ENCODE measurements at regions not wholly inside any gene's neighbourhood (a gene's known extent, or its start where the extent isn't known, plus 50 kb on each side); places are given as distances from the start of the nearest gene placed in this dataset.

DNA sequence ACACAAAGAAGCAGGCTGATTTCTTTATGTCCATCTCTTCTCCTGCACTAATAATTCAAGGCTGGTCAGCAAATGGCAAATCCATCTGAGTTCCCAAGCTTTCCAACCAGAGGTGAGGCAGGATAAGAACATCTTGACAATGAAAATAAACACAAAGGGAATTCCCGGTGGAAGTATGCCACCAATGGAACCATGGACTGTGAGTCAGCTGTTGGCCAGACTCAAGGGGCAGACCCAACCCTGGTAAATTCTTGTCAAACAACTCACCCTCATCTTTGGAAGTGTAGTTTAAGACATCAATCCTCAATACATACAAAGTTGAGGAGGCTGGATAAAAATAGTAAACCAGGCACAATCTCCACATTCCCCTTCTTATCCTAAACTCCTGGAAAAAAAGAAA is 74.3 kb upstream of the CES5A start:
- Histone ChIP-seq H3K4me3 (replicated peaks; ENCODE audit: low read depth, low read length) (no peak overlapping the region), H3K36me3 (ENCODE audit: control insufficient read depth, insufficient read depth, low read length) (no peaks in the 10 kb centered on the region), H3K27me3 (replicated peaks; ENCODE audit: control insufficient read depth, insufficient read depth, low read length) (no peaks in the 10 kb centered on the region)
- no peak for DNase-seq (ENCODE audit: extremely low read depth, insufficient read length)
- TF ChIP-seq, protein P1, sequence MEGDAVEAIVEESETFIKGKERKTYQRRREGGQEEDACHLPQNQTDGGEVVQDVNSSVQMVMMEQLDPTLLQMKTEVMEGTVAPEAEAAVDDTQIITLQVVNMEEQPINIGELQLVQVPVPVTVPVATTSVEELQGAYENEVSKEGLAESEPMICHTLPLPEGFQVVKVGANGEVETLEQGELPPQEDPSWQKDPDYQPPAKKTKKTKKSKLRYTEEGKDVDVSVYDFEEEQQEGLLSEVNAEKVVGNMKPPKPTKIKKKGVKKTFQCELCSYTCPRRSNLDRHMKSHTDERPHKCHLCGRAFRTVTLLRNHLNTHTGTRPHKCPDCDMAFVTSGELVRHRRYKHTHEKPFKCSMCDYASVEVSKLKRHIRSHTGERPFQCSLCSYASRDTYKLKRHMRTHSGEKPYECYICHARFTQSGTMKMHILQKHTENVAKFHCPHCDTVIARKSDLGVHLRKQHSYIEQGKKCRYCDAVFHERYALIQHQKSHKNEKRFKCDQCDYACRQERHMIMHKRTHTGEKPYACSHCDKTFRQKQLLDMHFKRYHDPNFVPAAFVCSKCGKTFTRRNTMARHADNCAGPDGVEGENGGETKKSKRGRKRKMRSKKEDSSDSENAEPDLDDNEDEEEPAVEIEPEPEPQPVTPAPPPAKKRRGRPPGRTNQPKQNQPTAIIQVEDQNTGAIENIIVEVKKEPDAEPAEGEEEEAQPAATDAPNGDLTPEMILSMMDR (IDR thresholded peaks at IDR 0.05; ENCODE audit: insufficient read depth, low read length, poor library complexity, severe bottlenecking) = no peak

DNA sequence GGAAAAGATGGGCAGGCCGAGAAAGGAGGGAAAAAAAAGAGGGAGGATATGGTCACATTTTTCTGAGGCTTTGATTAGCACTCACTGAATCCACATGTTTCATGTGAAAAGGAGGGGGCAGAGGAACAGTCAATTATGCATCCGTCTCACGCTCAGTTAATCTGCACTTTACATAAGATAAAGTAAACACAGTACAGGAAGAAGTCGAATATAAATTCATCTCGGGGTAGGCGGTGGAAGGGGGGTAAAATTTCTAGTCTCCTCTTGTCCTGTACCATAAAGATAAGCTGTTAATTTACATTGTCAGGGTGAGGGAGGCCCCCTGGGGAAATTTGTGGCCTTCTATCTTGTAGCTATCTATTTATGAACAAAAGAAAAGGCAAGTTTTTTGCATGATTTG is 73.1 kb upstream of the CES5A start:
- H3K27me3 ChIP-seq (replicated peaks; ENCODE audit: control insufficient read depth, insufficient read depth, low read length) = no peaks in the 10 kb centered on the region
- no peaks in the 10 kb centered on the region for H3K36me3 ChIP-seq (ENCODE audit: control insufficient read depth, insufficient read depth, low read length)
- DNase-seq (ENCODE audit: extremely low read depth, insufficient read length) = no peak
- TF ChIP-seq, protein P1 (IDR thresholded peaks at IDR 0.05; ENCODE audit: insufficient read depth, low read length, poor library complexity, severe bottlenecking) = no peak
- H3K4me3 ChIP-seq (replicated peaks; ENCODE audit: low read depth, low read length) = no peak overlapping the region

DNA sequence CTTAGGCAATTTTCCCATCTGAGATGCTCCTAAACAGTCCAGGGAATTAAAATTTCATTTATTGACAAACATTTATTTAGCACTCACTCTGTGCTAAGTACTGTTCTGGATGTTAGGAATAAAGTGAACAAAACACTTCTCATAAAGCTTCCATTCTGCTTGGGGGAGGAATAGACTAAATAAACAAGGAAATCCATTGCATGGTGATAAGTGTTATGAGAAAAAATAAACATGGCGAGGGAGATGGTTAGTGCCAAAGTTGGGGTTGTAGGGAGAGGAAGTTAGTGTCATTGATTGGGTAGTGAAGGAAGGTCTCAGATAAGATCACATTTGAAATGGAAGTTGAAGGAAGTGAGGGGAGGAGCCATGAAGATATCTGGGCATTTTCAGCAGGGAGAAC is 72.2 kb upstream of the CES5A start:
- Histone ChIP-seq H3K4me3 (replicated peaks; ENCODE audit: low read depth, low read length) (no peak overlapping the region), H3K27me3 (replicated peaks; ENCODE audit: control insufficient read depth, insufficient read depth, low read length) (no peaks in the 10 kb centered on the region), H3K36me3 (ENCODE audit: control insufficient read depth, insufficient read depth, low read length) (no peaks in the 10 kb centered on the region)
- TF ChIP-seq, protein P1 (IDR thresholded peaks at IDR 0.05; ENCODE audit: insufficient read depth, low read length, poor library complexity, severe bottlenecking) = no peak
- DNase-seq (ENCODE audit: extremely low read depth, insufficient read length) = no peak

DNA sequence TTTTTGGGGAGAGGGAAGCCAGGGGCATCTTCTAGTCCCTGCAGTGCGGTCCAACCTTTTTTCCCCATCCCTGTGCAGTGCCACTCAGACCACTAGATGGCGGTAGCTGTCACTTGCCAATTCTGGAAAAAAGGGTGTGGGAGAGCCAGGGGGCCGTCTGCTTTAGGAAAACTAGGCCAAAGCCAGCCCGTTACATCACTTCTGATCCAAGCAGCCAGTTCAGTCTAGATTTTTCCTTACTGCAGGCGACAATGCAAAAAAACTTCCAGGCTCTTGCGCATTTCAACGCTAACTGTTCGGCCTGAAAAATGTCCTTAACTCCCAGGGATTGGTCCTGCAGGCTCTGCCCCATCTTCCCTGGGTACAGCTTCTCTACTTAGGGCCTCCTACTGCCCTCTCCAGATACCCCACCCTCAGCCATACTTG is 69.2 kb upstream of the CES5A start:
- TF ChIP-seq, protein P1 (IDR thresholded peaks at IDR 0.05; ENCODE audit: insufficient read depth, low read length, poor library complexity, severe bottlenecking) = peak; percentile 91

DNA sequence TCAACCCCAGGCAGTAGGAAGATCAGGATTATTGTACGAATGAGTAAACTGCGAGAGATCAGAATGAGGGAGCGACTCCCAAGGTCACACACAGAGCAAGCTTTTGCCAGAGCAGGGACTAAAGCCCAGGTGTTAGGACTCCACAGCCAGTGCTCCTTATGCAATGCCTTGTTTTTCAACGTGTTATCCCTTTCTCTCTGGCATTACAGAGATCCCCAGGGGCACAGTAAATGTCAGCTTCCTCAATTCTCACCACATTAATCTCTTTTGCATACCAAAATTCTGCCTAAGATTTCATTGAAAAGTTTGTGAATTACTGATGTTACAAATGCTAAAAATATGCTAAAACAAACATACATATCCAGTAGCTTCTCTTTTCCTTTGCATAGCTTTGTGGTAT is 68.1 kb upstream of the CES5A start:
- TF ChIP-seq, protein P1 (IDR thresholded peaks at IDR 0.05; ENCODE audit: insufficient read depth, low read length, poor library complexity, severe bottlenecking) = no peak
- Histone ChIP-seq H3K36me3 (ENCODE audit: control insufficient read depth, insufficient read depth, low read length) (no peaks in the 10 kb centered on the region), H3K27me3 (replicated peaks; ENCODE audit: control insufficient read depth, insufficient read depth, low read length) (no peaks in the 10 kb centered on the region), H3K4me3 (replicated peaks; ENCODE audit: low read depth, low read length) (no peak overlapping the region)
- no peak for DNase-seq (ENCODE audit: extremely low read depth, insufficient read length)

More for the DNA sequence above, 69.2 kb upstream of the CES5A start:
- Histone ChIP-seq H3K4me3 (replicated peaks; ENCODE audit: low read depth, low read length) (no peak overlapping the region), H3K36me3 (ENCODE audit: control insufficient read depth, insufficient read depth, low read length) (no peaks in the 10 kb centered on the region), H3K27me3 (replicated peaks; ENCODE audit: control insufficient read depth, insufficient read depth, low read length) (no peaks in the 10 kb centered on the region)
- peak; percentile 3 for DNase-seq (ENCODE audit: extremely low read depth, insufficient read length)

DNA sequence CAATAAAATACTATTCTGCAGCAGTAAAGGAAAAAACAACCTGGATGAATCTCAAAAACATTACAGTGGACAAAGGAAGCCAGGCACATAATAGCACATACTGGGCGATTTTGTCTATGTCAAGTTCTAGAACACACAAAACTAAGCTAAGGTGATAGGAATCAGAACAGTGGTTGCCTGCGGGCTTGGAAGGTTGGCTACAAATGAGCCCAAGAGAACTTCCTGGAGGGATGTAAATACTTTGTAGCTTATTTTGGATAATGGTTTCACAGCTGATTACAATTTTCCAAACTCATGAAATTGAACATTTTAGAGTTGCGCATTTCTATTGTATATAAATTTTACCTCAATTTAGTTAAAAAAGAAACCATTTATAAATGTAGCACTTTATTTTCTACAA is 67.6 kb upstream of the CES5A start:
- Histone ChIP-seq H3K4me3 (replicated peaks; ENCODE audit: low read depth, low read length) (no peak overlapping the region), H3K27me3 (replicated peaks; ENCODE audit: control insufficient read depth, insufficient read depth, low read length) (no peaks in the 10 kb centered on the region), H3K36me3 (ENCODE audit: control insufficient read depth, insufficient read depth, low read length) (no peaks in the 10 kb centered on the region)
- DNase-seq (ENCODE audit: extremely low read depth, insufficient read length) = no peak
- TF ChIP-seq, protein P1 (IDR thresholded peaks at IDR 0.05; ENCODE audit: insufficient read depth, low read length, poor library complexity, severe bottlenecking) = no peak

All from GM06990 (cell line).